NCI-H748 (cell line): ENCODE measurements at regions not wholly inside any gene's neighbourhood (a gene's known extent, or its start where the extent isn't known, plus 50 kb on each side); places are given as distances from the start of the nearest gene placed in this dataset.
"Not testable (repeated sequence)": the region's sequence is repeated elsewhere in the genome, so short reads cannot be mapped to it uniquely, and the experiment has no call there.

Experiments used
- DNase-seq: peaks from one replicate; lab custom pipeline; 2025; ENCODE audit not compliant: unreplicated experiment; lab: John Stamatoyannopoulos, UW

DNA sequence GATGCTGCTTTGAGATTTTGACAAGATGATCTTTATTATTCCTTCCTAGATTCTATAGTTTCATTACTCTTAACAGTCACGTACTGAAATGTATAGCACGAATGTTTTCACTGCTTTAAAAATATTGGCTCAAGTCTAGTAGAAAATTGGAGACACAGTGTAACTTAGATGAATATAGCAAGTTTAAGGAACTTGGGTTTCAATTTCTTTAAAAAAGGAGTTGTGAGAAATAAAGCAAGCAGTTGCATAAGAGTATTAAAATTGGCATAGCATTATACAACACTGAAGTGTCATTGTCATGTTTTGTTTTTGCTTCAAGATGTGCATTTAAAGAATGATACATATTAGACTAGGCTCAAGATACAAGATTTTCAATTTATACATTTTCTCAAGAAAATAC, 624.8 kb upstream of the NOVA1 start:
- DNase-seq = no peak

DNA sequence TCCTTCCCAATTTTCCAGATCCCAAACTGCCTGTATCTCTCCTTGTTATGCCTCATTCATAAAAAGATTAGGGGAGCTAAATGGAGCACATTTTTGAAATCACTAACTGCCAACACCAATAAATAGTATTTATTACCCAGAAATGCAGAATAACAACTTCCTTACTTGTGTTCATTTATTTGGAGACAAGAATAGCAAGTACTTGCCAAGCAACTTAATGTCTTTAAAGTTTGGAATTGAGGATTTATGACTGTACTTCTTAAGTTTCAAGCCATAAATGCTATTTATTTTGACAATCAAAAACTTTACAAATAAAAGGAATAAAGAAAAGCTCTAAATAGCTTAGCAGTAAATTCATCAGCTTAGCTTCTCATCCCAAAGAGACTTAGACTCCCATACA, 626.1 kb upstream of the NOVA1 start:
- DNase-seq = no peak

DNA sequence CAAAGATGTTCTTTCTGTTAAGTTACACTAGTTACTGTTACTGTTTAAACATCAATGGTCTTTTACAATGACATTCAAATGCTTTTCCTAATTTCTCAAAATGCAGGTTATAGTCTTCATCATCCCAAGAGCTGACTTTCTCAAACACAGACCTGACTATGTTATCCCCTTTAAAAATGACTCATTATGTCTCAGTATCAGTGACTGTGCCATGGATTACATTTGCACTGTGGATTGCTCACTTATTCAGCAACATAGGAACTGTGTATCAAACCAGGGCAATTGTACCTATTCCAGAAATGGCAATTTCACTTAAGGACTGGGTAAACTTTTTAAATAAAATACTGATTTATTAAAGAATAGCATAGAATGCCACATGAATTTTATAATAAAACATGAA, 630.2 kb upstream of the NOVA1 start:
- no peak for DNase-seq

DNA sequence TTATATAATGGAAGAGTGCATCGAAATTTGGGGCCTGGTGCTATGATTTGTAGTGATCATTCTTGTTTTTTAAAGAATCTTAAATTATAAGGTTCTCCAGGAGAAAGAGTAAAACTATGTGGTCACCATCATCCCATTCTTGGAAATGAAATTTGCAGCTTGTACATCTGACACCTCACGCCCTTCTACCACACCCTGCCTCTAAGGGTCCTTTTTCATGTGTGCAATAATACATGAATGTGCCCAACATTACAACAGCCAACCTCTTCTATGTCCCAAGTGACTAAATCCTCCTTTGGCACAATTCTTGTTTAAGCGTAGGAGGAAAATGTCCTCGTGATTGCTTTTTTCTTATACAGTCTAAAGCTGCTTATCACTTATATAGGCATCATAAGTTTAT, 636.5 kb upstream of the NOVA1 start:
- DNase-seq = no peak

DNA sequence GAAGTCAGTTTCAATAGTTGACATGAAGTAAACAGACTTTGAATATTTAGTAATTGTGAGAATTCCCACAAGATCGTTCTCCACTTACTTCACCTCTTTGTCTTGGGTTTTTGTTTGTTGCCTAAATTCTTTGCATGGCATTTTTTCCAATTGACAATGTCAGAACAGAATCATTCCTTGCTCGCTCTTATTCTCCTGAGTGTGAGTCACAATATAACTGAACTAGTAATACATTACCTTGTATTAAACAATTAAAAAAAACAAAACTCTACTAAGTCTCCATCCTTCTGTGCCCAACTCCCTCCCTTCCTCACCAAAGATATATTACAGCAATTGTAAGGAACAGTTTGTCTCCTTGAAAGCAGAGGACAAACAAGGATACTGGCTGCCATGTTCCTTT, 638.8 kb upstream of the NOVA1 start:
- DNase-seq = no peak

DNA sequence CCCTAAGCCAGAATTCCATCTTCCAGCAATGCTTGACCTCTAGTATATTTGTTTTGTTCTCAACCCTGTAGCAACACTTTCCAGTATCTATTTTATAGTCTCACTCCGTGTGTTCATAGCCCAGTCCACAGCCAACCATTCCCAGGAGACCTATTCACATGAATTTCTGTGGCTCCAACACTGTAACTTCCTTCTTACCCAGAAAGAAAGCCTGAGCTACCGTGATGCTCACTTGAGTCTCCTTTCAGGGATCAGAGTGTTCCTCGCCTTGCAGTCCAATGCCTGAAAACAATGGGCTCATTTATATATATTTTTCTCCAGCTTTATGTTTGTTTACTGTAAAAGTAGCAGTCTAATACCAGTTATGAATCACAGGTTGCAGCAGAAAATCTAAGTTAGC, 645.0 kb upstream of the NOVA1 start:
- no peak for DNase-seq

DNA sequence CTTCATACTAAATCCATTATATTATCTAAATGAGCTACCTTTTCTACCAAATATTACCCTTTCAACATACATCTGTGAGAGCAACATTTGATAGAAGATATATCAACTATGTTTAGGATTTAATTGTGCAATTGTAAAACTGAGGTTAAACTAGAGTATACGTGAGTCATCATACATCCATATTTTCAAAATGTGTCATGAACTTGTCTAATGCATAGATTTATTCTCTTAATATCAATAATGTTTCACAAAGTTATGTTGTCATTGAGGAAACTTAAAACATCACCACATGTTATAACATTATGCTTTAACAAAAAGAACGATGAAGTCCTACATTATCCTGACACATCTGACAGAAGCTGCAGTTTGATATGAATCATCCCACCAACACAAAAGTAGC, 645.5 kb upstream of the NOVA1 start:
- no peak for DNase-seq

DNA sequence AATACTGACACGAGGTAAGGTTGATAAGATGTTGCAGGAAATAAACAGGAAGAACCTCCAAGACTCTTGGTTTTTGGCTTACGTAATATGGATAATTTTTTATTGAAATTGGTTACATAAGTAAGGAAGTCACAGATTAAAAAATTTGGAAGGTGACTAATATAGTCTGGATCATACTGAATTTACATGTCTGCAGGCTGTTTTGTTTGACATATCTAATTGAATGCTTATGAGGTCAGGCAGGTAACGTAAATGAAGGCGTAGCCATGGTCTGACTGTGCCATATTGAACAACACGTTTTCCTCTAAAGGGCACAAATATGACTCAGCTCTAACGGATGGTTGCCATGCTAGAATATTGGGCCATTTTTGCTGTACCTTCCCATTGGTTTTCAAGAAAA, 648.1 kb upstream of the NOVA1 start:
- no peak for DNase-seq

DNA sequence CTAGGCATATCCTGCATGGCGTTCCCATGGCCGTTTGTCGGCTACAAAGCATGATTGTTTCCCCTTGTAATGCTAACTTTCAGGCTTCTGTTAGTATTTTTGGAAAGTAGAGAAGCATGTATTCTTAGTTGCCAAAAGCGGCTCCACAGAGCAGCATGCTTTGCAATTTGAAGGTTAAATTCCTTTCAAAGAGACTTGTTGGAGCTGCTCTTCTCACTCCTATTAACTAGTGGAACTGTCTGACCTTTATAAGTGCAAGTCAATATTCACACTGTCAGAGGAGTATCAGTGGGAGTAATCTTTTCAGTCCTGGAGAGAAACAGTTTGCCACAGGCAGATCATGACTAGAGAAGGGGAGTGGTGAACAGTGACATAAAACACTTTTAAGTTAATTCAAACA, 656.1 kb upstream of the NOVA1 start:
- no peak for DNase-seq

DNA sequence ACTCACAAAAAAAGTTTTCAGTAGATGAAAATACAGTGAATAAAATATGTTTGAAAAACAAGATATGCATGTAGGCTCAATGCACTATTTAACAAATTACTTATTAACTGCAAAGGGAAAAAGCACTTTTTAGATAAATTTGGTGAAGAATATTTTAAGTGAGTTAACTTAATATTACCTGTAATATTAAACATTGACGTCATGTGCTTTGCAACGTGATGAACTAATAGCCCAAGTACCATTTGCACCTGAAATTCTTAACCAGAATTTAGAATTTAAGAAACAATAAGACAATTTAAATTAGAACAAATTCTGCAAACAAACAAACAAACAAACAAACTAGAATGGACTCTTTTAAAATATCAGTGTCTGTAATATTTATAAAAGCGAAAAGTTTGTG, 659.0 kb upstream of the NOVA1 start:
- no peak for DNase-seq

DNA sequence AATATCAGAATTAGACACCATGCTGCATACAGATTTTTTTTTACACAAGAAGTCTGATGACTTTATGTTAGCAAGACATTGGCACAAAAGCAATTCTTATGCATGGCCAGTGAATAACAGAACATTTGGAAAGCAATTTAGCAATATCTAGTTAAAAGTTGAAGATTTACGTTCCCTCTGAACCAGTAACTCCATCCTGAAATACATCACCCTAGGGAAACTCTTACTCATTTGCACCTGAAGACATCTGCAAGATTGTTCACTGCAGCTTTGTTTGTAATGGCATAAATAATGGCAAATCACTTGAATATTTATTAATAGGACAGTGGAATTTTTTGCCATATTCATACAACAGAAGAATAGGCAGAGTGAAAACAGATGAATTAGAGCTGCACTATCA, 670.0 kb upstream of the NOVA1 start:
- no peak for DNase-seq

DNA sequence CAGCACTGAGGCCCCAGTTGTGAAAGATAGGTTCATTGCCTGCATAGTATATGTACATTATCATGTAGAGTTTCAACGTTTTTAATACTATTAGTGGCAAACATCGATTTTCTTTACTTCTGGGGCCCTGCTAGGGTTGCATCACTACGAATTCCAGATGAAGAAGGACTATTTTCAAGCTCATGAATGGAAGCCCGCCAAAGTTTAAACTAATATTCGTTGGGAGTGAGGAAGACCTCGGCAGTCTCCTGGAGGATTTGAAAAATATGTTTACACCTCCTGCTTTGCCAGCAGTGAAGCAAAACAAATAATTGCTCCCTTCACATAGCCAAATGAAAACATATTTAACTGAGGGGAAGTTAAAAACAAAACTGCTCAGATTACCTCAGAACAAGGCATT, 672.9 kb upstream of the NOVA1 start:
- no peak for DNase-seq

DNA sequence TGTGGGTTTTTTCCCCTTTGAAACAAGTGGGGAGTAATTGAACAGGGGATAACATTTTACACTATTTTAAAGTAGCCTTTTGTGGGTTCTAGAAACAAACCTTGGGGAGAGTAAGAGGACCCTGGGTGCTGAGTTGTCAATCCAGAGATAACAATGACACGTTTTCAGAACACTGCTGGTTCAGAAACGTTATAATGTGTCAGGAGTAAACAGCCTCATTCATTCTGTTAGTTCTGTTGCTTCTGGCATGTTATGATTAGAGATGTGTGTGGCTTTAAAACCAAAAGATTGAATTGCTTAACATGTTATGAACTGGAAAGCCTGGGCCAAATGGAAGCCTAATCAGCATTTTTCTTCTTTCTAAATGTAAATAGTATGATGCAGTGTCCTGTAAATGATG, 680.5 kb upstream of the NOVA1 start:
- no peak for DNase-seq

DNA sequence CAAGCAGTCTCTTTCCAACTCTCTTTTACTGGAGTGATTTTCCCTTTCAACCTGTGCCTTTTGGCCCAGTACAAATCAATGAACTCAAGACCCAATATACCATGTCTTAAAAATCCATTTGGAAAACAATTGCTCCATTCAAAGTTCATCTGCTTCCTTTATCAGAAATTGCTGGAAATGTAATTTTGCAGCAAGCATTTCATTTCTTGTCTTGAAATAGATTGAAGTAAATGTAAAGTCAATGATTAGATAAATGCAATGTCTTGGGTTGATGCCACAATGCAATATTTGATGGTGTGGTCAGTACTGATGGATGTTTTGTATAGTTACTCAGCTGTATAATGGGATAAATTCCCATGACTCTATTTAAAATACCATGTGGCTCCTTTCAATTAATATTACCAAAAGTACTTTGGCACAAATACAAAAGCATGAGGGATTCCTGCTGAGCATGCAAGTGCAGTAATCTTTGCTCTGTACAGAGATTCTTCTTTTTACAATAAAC, 707.7 kb upstream of the NOVA1 start:
- no peak for DNase-seq

DNA sequence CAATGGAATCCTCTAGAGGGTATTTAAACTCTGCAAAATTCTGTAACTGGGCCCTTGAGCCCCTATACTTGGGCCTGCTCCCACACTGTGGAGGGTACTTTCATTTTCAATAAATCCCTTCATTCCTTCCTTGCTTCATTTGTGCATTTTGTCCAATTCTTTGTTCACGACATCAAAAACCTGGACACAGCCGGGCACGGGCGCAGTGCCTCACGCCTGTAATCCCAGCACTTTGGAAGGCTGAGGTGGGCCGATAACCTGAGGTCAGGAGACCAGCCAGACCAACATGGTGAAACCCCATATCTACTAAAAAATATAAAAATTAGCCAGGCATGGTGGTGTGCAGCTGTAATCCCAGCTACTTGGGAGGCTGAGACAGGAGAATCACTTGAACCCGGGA, 714.9 kb upstream of the NOVA1 start:
- DNase-seq = not testable (repeated sequence)

DNA sequence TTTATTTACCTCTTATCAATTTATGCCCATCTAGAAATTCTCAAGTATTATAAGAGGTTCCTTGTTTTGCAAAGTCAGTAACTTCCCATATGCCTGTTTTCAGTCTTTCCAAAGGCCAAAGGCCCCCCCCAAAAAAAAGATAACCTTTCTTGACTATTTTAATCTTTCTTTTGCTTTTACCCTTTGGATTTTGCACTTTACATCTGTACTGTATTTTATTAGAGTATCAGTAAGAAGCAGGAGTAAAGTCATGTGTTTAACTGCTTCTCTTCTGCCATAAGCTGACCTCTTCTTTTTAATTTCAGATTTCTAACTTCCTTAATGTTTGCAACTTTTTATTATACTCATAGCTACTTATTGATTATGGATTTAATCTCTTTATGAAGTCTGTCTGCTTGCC, 716.4 kb upstream of the NOVA1 start:
- DNase-seq = no peak

DNA sequence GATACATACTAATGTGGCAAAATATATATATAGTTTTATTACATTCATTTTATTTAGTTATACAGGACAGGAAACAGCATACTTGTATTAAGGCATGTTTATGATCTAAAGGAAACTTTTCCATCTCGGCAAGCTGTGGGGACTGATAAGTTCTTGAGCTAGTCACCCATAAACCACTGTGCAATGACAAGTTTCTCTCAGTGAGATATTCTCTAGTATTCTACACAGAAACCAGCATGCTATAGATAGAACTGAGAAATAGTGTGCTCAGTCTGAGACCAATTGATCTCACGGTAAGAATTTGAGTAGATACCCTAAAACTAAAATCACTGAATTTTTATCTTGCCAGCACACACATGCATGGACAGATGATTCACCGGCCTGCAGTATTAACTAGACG, 717.6 kb upstream of the NOVA1 start:
- no peak for DNase-seq

DNA sequence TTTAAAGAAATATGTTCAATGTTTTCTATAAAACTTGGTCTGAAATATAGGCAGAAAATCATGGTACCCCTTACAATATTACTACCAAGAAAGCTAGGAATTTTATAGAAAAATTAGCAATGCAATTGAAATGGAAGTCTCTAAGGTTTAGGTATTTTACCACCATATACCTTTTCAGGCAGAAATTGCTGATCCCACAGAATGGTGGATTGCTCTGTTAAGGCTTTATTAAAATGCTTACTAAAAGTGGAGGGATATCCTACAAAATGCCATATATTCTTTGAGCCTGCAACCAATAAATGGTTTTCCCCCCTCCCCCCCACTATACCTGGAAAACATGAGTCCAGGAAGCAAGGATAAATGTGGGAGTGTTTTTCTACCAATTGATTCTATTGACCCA, 718.1 kb upstream of the NOVA1 start:
- DNase-seq = no peak

DNA sequence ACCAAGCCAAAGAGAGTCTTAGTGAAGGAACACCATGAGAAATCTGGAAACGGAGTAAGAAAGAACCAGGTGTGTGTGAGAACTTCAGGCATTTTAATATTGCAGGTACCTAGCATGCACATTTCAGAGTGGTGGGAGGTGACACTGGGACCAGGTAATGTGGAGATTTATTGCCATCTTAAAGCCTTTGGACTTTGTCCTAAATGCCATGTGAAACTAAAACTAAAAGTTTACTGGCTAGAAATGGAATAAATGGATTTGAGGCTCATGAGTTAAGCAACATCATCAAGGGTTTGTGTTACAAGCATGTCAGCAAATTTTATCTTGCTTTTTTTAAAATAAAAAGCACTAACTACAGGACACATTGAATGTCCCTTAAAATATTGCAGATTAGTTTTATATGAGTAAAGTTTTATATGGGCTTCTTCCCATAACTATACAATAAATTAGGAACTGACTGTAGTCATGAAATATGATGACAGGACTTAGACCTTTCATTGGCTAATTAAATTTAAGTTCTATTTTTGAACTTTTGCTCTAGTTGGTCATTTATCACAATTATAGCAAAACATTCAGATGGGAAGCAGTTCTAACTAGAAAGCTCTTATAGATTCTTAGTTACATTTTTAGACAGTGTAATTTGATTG, 721.1 kb upstream of the NOVA1 start:
- DNase-seq = no peak

DNA sequence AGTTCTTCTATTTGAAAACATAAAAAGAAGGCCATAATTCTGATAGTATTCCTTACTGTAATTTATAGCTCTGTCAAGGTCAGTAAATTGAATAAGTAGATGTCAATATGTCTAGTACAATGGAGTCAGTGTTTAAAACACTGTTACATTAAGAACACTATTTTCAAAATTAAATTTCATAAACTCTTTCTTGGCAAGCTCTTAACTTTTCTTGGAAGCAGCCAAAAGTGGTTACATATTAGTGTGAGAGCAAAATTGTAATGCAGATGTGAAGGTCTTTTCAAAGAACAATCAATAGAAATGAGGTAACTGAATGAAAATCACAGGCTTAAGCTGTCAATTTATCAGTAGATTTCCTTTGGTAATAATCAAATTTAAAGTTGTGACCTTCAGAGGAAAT, 722.4 kb upstream of the NOVA1 start:
- no peak for DNase-seq

DNA sequence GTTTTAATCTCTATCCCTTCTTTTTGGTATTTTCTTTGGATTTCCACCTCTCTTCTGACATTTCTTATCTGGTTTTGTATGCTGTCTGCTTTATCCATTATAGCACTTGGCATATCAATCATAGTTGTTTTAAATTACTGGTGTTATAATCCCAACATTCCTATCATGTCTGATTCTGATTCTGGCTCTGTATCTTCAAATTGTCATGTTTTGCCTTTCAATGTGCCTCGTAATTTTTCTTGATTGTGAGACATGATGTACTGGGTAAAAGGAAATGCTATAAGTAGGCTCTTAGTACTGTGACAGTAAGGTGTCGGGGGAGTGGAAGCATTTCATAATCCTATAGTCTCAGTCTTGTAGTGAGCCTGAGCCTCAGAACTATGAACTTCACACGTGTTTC, 729.3 kb upstream of the NOVA1 start:
- no peak for DNase-seq

DNA sequence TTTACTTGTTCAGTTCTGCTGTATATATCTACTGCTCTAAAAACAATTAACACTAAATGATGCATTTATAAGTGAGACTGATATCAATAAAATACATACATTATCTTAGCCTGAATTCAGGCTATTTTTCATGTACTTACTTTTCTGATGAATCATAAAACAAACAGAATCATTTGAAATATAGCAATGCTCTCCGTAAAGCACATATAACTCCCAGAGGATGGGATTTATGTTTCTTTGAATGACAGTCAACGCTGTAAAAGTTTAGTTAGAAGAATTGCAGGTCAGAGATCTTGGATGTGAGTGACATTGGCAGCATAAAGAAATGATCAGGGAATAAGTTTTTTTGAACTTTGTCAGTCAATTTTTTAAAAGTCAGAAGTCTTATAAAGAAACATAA, 740.2 kb upstream of the NOVA1 start:
- no peak for DNase-seq

DNA sequence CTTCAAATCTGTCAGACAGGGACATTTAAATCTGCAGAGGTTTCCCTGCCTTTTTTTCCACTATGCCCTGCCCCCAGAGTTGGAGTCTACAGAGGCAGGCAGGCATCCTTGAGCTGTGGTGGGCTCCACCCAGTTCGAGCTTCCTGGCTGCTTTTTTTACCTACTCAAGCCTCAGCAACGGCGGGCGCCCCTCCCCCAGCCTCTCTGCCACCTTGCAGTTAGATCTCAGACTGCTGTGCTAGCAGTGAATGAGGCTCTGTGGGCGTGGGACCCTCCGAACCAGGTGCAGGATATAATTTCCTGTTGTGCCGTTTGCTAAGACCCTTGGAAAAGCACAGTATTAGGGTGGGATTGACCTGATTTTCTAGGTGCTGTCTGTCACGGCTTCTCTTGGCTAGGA, 765.2 kb upstream of the NOVA1 start:
- DNase-seq = not testable (repeated sequence)

DNA sequence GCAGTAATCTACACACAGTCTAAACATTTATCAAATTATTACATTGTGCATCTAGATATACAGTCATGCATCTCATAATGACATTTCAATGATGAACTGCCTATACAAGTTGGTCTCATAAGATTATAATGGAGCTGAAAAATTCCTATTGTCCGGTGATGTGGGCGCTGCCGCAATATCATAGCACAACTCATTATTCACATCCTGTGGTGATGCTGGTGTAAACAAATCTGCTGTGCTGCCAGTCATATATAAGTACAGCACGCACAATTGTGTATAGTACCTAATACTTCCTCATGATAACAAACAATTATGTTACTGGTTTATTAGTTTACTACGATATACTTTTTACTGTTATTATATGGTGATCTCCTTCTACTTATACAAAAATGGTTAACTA, 768.8 kb upstream of the NOVA1 start:
- no peak for DNase-seq
